GM23338 (cell line): ENCODE measurements at regions not wholly inside any gene's neighbourhood (a gene's known extent, or its start where the extent isn't known, plus 50 kb on each side); places are given as distances from the start of the nearest gene placed in this dataset.
A peak's percentile ranks its signal among the peaks of the same experiment; 100 is the strongest.

Experiments used
- ATAC-seq: fragments of 200-7000 bp; cut with Tn5 transposase; 3 replicates; pipeline ENCODE4 v1.9.1; 2020
- DNase-seq: peaks from one replicate; pipeline ENCODE4 v3.0.0-alpha.2; 2015; ENCODE audit warnings: low spot score
- H2AFZ ChIP-seq: fragments of 200-600 bp; sonication (generic); 2 replicates; pipeline ENCODE4 v1.8.0; 2016; ENCODE audit warnings: antibody characterized with exemption, mild to moderate bottlenecking, moderate library complexity
- H3F3A ChIP-seq: fragments of 200-600 bp; sonication (generic); replicated peaks from 2 replicates; pipeline ENCODE4 v1.8.0; 2017; ENCODE audit warnings: antibody characterized with exemption, mixed run types, low read depth
- H3K27ac ChIP-seq: fragments of 200-600 bp; sonication (generic); 2 replicates; pipeline ENCODE4 v1.6.1; 2016; ENCODE audit warnings: low read depth
- H3K27me3 ChIP-seq: fragments of 200-600 bp; sonication (generic); 2 replicates; pipeline ENCODE4 v1.8.0; 2016; ENCODE audit warnings: mild to moderate bottlenecking, mixed run types, moderate library complexity; ENCODE audit not compliant: insufficient read depth
- H3K36me3 ChIP-seq: fragments of 200-600 bp; sonication (generic); 2 replicates; pipeline ENCODE4 v1.8.0; 2016; ENCODE audit warnings: mild to moderate bottlenecking; ENCODE audit not compliant: insufficient read depth
- H3K4me1 ChIP-seq: fragments of 200-600 bp; sonication (generic); 2 replicates; pipeline ENCODE4 v1.8.0; 2016; ENCODE audit warnings: mild to moderate bottlenecking, moderate library complexity; ENCODE audit not compliant: insufficient read depth
- H3K4me2 ChIP-seq: fragments of 200-600 bp; sonication (generic); 2 replicates; pipeline ENCODE4 v1.7.1; 2017; ENCODE audit warnings: mixed run types
- H3K4me3 ChIP-seq: fragments of 200-600 bp; sonication (generic); 2 replicates; pipeline ENCODE4 v1.6.1; 2016; ENCODE audit warnings: mixed run types
- H3K79me2 ChIP-seq: fragments of 200-600 bp; sonication (generic); replicated peaks from 2 replicates; pipeline ENCODE4 v1.8.0; 2017; ENCODE audit warnings: mild to moderate bottlenecking; ENCODE audit not compliant: insufficient read depth
- H3K9me2 ChIP-seq: fragments of 200-600 bp; sonication (generic); 2 replicates; pipeline ENCODE4 v1.8.0; 2017; ENCODE audit not compliant: insufficient read depth
- H4K20me1 ChIP-seq: fragments of 200-600 bp; sonication (generic); replicated peaks from 2 replicates; pipeline ENCODE4 v1.8.0; 2017; ENCODE audit warnings: mild to moderate bottlenecking; ENCODE audit not compliant: insufficient read depth
- H3K27ac Mint-ChIP-seq: 2 replicates; pipeline ENCODE4 v1.8.0; 2020; ENCODE audit warnings: inconsistent platforms, mild to moderate bottlenecking, moderate library complexity, mixed read lengths
- H3K27me3 Mint-ChIP-seq: 3 replicates; pipeline ENCODE4 v1.8.0; 2022; ENCODE audit warnings: low read depth, mild to moderate bottlenecking, moderate library complexity, mixed read lengths, inconsistent platforms; ENCODE audit not compliant: insufficient read depth, poor library complexity
- H3K36me3 Mint-ChIP-seq: 3 replicates; pipeline ENCODE4 v1.8.0; 2021; ENCODE audit warnings: low read depth, mild to moderate bottlenecking, inconsistent platforms, moderate library complexity, mixed read lengths
- H3K4me1 Mint-ChIP-seq: 3 replicates; pipeline ENCODE4 v1.8.0; 2020; ENCODE audit warnings: mild to moderate bottlenecking, inconsistent platforms, mixed read lengths
- H3K4me3 Mint-ChIP-seq: 3 replicates; pipeline ENCODE4 v1.8.0; 2021; ENCODE audit warnings: moderate library complexity, mild to moderate bottlenecking, inconsistent platforms, mixed read lengths
- H3K9me3 Mint-ChIP-seq: 3 replicates; pipeline ENCODE4 v1.8.0; 2020; ENCODE audit warnings: moderate library complexity, mild to moderate bottlenecking, inconsistent platforms, mixed read lengths
- EZH2 ChIP-seq: fragments of 200-600 bp; sonication (generic); IDR thresholded peaks from one replicate; pipeline ENCODE4 v1.8.0; 2017; ENCODE audit warnings: antibody characterized with exemption, mild to moderate bottlenecking, low read depth; ENCODE audit not compliant: unreplicated experiment
- STAT1 ChIP-seq: IDR thresholded peaks from one replicate; pipeline ENCODE4 v1.6.1; 2016; ENCODE audit warnings: antibody characterized with exemption; ENCODE audit not compliant: unreplicated experiment
- ZNF114 ChIP-seq: fragments of 250-450 bp; sonication (Bioruptor Pico); IDR thresholded peaks from 2 replicates; pipeline ENCODE4 v1.5.0; 2020; ENCODE audit warnings: mild to moderate bottlenecking, moderate library complexity
- TF ChIP-seq, protein P1 (sequence below): IDR thresholded peaks from one replicate; pipeline ENCODE4 v1.6.1; 2018; ENCODE audit warnings: antibody characterized with exemption; ENCODE audit not compliant: unreplicated experiment
- TF ChIP-seq, protein P2 (sequence below), 2 experiments: fragments of 200-600 bp in 1 of 2; sonication (generic) in 1 of 2; conservative IDR thresholded peaks; 2 replicates each; pipeline versions ENCODE4 v1.5.1 to v1.6.1; 2016 to 2017; ENCODE audit warnings: antibody characterized with exemption in 2 of 2, low read depth in 2 of 2, mild to moderate bottlenecking in 2 of 2, moderate library complexity in 1 of 2

DNA sequence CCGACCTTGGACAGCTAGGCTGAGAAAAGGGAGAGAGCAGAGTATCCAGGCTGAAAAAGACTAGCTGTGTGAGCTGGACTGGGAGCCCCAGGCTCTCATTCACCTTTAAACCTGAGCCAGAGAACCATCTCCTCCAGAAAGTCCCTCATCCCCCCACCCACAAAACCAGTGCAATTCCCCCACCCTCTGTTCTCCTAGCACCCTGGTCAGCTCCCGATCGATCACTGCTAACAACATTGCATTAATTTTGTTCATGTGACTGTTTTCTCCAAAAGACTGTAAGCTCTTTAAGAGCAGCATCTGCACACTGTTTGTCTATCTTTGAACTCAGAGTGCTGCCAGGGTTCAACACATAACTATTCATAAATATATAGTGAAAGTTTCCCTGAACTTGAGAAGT, 67.1 kb upstream of the NFASC start:
- Mint-ChIP-seq H3K4me1 (peaks cover 7% of the 10 kb centered on the region; the same call in 2 of the 3 replicates), H3K27ac (no peak overlapping the region), H3K36me3 (no peaks in the 10 kb centered on the region), H3K9me3 (no peaks in the 10 kb centered on the region), H3K27me3 (peaks cover 9% of the 10 kb centered on the region), H3K4me3 (no peak overlapping the region)
- no peaks in the 10 kb centered on the region for H3K9me2 ChIP-seq
- TF ChIP-seq, protein P1, sequence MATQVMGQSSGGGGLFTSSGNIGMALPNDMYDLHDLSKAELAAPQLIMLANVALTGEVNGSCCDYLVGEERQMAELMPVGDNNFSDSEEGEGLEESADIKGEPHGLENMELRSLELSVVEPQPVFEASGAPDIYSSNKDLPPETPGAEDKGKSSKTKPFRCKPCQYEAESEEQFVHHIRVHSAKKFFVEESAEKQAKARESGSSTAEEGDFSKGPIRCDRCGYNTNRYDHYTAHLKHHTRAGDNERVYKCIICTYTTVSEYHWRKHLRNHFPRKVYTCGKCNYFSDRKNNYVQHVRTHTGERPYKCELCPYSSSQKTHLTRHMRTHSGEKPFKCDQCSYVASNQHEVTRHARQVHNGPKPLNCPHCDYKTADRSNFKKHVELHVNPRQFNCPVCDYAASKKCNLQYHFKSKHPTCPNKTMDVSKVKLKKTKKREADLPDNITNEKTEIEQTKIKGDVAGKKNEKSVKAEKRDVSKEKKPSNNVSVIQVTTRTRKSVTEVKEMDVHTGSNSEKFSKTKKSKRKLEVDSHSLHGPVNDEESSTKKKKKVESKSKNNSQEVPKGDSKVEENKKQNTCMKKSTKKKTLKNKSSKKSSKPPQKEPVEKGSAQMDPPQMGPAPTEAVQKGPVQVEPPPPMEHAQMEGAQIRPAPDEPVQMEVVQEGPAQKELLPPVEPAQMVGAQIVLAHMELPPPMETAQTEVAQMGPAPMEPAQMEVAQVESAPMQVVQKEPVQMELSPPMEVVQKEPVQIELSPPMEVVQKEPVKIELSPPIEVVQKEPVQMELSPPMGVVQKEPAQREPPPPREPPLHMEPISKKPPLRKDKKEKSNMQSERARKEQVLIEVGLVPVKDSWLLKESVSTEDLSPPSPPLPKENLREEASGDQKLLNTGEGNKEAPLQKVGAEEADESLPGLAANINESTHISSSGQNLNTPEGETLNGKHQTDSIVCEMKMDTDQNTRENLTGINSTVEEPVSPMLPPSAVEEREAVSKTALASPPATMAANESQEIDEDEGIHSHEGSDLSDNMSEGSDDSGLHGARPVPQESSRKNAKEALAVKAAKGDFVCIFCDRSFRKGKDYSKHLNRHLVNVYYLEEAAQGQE, result peak; percentile 57
- no peak for TF ChIP-seq EZH2
- no peaks in the 10 kb centered on the region for H3K79me2 ChIP-seq
- H3K27ac ChIP-seq, result no peak overlapping the region
- no peak overlapping the region for H3K4me3 ChIP-seq
- H3K4me1 ChIP-seq, result no peaks in the 10 kb centered on the region; the same call in 1 of the 2 replicates
- DNase-seq (no peak), ATAC-seq (no peak)
- no peaks in the 10 kb centered on the region for H3F3A ChIP-seq
- H3K36me3 ChIP-seq, result no peaks in the 10 kb centered on the region
- no peak overlapping the region for H3K4me2 ChIP-seq
- no peak overlapping the region for H2AFZ ChIP-seq
- no peaks in the 10 kb centered on the region for H4K20me1 ChIP-seq
- peaks cover 10% of the 10 kb centered on the region; the same call in 1 of the 2 replicates for H3K27me3 ChIP-seq

DNA sequence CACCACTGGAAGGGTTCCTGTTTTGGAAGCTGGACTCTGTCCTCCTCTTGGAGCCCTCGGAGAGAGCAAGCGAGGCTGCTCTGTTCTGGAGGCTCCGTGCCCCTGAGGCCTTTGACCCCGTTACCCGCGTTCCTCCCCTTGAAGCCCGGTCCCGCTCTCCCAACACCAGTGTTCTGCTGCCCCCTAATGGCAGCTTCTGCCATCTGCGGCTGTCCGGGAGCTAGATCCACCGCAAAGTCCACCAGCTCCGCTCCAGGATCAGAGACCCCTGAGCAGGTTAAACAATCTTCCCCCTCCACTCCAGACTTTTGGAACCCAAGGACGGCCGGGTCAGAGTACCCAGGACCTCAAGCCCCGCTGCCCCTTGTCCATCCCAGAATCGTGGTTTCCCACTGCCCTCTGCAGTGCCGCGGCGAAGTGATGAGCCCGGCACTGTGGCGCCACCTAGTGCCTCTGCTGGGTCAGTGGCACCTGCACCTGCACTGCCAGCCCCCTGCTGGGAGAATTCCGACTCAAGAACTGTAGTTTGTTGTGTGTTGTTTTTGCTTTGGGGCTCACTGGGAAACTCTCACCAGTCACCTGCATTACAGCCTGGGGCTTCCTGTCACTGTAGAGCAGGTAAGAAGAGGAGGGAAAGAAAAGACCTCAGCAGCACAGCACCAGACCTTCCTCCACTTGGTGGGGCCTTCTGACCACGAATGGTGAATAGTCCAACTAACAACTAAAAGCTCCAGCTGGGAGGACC, 63.5 kb upstream of the NFASC start:
- Histone ChIP-seq H3K27ac (no peak overlapping the region), H3K4me1 (no peaks in the 10 kb centered on the region; the same call in 1 of the 2 replicates), H4K20me1 (no peaks in the 10 kb centered on the region), H3K9me2 (no peaks in the 10 kb centered on the region), H3K4me2 (peak overlapping the region; percentile 82), H3K36me3 (no peaks in the 10 kb centered on the region), H3K27me3 (peaks cover 10% of the 10 kb centered on the region; the same call in 1 of the 2 replicates), H3K79me2 (no peaks in the 10 kb centered on the region), H2AFZ (peak overlapping the region; percentile 91), H3K4me3 (peak overlapping the region; percentile 66), H3F3A (no peaks in the 10 kb centered on the region)
- Mint-ChIP-seq H3K4me3 (peak overlapping the region; percentile 85), H3K27ac (peak overlapping the region; percentile 80), H3K9me3 (no peaks in the 10 kb centered on the region), H3K27me3 (peaks cover 9% of the 10 kb centered on the region), H3K36me3 (no peaks in the 10 kb centered on the region), H3K4me1 (peaks cover 7% of the 10 kb centered on the region; the same call in 2 of the 3 replicates)
- TF ChIP-seq STAT1, result no peak
- TF ChIP-seq, protein P1, result no peak
- no peak for TF ChIP-seq ZNF114 (CRISPR knock-in tag)
- TF ChIP-seq, protein P2, sequence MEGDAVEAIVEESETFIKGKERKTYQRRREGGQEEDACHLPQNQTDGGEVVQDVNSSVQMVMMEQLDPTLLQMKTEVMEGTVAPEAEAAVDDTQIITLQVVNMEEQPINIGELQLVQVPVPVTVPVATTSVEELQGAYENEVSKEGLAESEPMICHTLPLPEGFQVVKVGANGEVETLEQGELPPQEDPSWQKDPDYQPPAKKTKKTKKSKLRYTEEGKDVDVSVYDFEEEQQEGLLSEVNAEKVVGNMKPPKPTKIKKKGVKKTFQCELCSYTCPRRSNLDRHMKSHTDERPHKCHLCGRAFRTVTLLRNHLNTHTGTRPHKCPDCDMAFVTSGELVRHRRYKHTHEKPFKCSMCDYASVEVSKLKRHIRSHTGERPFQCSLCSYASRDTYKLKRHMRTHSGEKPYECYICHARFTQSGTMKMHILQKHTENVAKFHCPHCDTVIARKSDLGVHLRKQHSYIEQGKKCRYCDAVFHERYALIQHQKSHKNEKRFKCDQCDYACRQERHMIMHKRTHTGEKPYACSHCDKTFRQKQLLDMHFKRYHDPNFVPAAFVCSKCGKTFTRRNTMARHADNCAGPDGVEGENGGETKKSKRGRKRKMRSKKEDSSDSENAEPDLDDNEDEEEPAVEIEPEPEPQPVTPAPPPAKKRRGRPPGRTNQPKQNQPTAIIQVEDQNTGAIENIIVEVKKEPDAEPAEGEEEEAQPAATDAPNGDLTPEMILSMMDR (conservative IDR thresholded peaks at IDR 0.05; ENCODE audit: low read depth in 2 of 2), result peak; percentile 85 to 100
- ATAC-seq, result peak; percentile 89
- peak; percentile 96 for DNase-seq
